ENCODE measurements at regions not wholly inside any gene's neighbourhood (a gene's known extent, or its start where the extent isn't known, plus 50 kb on each side); places are given as distances from the start of the nearest gene placed in this dataset.

GRCh38 chr3:157695586-157695985, 192.4 kb upstream of the VEPH1 start (continued):
- no peak for TF ChIP-seq CHD1 (IDR thresholded peaks at IDR 0.05; ENCODE audit: low read depth, low read length)
- no peak for TF ChIP-seq NANOG (IDR thresholded peaks at IDR 0.05; ENCODE audit: insufficient read depth, low read depth, low read length, poor library complexity, severe bottlenecking)
- no peak for TF ChIP-seq E2F6 (IDR thresholded peaks at IDR 0.05)
- TF ChIP-seq CTCF (IDR thresholded peaks at IDR 0.05; ENCODE audit: control extremely low read depth in 1 of 3, insufficient read depth in 1 of 3, low read depth in 1 of 3, low read length in 3 of 3), result no peak
- no peak for TF ChIP-seq HDAC6 (IDR thresholded peaks at IDR 0.05; ENCODE audit: low read depth, low read length)
- TF ChIP-seq BCL11A (IDR thresholded peaks at IDR 0.05; ENCODE audit: low read depth in 2 of 2, low read length in 2 of 2), result no peak
- no peak for TF ChIP-seq SP4 (IDR thresholded peaks at IDR 0.05; ENCODE audit: low read length)
- no peak for TF ChIP-seq SP1 (IDR thresholded peaks at IDR 0.05; ENCODE audit: low read depth, low read length)
